Psoas muscle (tissue), 7 donors: ENCODE measurements at regions not wholly inside any gene's neighbourhood (a gene's known extent, or its start where the extent isn't known, plus 50 kb on each side); places are given as distances from the start of the nearest gene placed in this dataset.

Source experiments
- ATAC-seq, 4 donors: fragments of 200-7000 bp; cut with Tn5 transposase; one replicate each; pipeline ENCODE4 v1.9.1; 2020; ENCODE audit warnings: moderate library complexity in 3 of 4, mild to moderate bottlenecking in 2 of 4
- DNase-seq, 2 donors: peaks; one replicate each; pipeline ENCODE4 v3.0.0-alpha.2; 2020
- H3K27ac ChIP-seq: fragments of 200-600 bp; one replicate; pipeline ENCODE4 v1.8.0; 2022
- H3K27me3 ChIP-seq, 3 donors: fragments of 200-600 bp in 1 of 3; one replicate each; pipeline versions ENCODE4 v1.6.1 to v1.8.0; 2013 to 2022; ENCODE audit warnings: low read length in 2 of 3, mild to moderate bottlenecking in 2 of 3, moderate library complexity in 1 of 3; ENCODE audit not compliant: insufficient read depth in 3 of 3
- H3K36me3 ChIP-seq, 2 donors: fragments of 200-600 bp in 1 of 2; one replicate each; pipeline versions ENCODE4 v1.6.1 to v1.8.0; 2013 to 2022; ENCODE audit warnings: low read depth in 1 of 2, mild to moderate bottlenecking in 1 of 2, moderate library complexity in 1 of 2; ENCODE audit not compliant: insufficient read depth in 1 of 2
- H3K4me1 ChIP-seq: fragments of 200-600 bp; one replicate; pipeline ENCODE4 v1.8.0; 2022
- H3K4me3 ChIP-seq: fragments of 200-600 bp; one replicate; pipeline ENCODE4 v1.8.0; 2022; ENCODE audit warnings: mild to moderate bottlenecking
- H3K9me3 ChIP-seq: fragments of 200-600 bp; one replicate; pipeline ENCODE4 v1.8.0; 2022
- WGBS, 3 donors: extraction: QIAGEN DNeasy Blood & Tissue Kit; methylation state at CpG; one replicate each; pipeline versions ENCODE4 v1.1.6 to v1.1.7; 2013; 5-methylcytosine and 5-hydroxymethylcytosine counted together
- intact Hi-C, 2 donors: fragments of 100-400 bp; cut with DNase I; formaldehyde crosslinking; loops; one replicate each; pipeline versions ENCODE4 v1.11.0 to v1.14.2; 2022
- TF ChIP-seq, protein P1 (sequence below): fragments of 200-600 bp; IDR thresholded peaks from one replicate; pipeline ENCODE4 v1.8.0; 2022; ENCODE audit warnings: antibody characterized with exemption
- donor health status: healthy with polysubstance abuse.
- donor health status: DM: no; HTN: no; CAD: no; lungs with moderate emphysema.
- donor health status: Bipolar disorder and iron deficiency.
- donor health status: healthy.
- donor health status: DM: yes; HTN: yes; CAD: no.
- donor health status: DM: no; HTN: no; CAD: no.
- donor health status: DM: yes; HTN: yes; CAD: no.

DNA sequence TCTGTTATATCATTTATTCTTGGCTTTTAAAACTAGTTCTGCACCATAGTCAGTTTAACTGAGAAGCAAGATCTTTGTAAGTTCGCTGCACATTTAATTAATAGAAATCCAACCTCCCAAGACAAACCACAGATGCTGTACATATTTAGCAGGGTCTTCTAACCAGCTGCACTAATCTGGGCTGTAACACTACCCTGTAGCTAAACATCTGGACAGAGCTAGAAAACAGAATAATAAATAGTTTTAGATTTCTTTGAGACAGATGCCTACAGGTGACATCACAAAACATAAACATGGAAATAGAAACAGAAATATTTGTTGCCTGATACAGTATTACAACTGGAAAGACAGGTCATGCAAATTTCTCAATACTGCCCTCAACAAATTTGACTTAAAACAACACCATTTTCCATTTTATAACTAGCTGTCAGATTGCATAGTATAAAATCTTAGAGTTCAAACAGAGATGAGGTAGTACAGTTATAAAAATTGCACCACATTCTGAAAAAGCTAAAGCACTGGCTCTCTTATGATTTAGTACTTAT lies 315.1 kb downstream of the NR4A2 start:
- no peak for ATAC-seq
- Histone ChIP-seq H3K4me3 (no peak overlapping the region), H3K9me3 (no peaks in the 10 kb centered on the region), H3K36me3 (no peaks in the 10 kb centered on the region), H3K27ac (no peak overlapping the region), H3K4me1 (no peaks in the 10 kb centered on the region), H3K27me3 (no peaks in the 10 kb centered on the region)
- intact Hi-C loops = no loop called here
- TF ChIP-seq, protein P1, sequence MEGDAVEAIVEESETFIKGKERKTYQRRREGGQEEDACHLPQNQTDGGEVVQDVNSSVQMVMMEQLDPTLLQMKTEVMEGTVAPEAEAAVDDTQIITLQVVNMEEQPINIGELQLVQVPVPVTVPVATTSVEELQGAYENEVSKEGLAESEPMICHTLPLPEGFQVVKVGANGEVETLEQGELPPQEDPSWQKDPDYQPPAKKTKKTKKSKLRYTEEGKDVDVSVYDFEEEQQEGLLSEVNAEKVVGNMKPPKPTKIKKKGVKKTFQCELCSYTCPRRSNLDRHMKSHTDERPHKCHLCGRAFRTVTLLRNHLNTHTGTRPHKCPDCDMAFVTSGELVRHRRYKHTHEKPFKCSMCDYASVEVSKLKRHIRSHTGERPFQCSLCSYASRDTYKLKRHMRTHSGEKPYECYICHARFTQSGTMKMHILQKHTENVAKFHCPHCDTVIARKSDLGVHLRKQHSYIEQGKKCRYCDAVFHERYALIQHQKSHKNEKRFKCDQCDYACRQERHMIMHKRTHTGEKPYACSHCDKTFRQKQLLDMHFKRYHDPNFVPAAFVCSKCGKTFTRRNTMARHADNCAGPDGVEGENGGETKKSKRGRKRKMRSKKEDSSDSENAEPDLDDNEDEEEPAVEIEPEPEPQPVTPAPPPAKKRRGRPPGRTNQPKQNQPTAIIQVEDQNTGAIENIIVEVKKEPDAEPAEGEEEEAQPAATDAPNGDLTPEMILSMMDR = no peak
- WGBS, 3 donors = 15 to 18% (median 17%) methylated on average over 1 of the region's 1 CpG
- no peak for DNase-seq

DNA sequence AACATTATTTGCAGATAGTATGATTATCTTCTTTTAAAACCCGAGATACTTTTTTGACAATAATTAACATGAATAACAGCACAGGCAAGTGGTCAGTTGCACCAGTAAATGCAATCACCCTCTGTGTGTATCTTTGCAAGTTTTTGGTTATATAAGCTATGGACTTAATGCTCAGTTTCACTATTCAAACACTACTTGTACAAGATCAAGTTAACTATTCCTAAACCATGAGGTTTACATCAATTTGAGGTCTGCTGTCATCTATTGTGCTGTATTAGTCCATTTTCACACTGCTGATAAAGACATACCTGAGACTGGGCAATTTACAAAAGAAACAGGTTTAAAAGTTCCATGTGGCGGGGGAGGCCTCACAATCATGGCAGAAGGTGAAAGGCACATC lies 323.2 kb downstream of the NR4A2 start:
- TF ChIP-seq, protein P1 = no peak
- no peak overlapping the region for H3K27ac ChIP-seq
- ATAC-seq = no peak
- H3K4me3 ChIP-seq = no peak overlapping the region
- no peaks in the 10 kb centered on the region for H3K4me1 ChIP-seq
- H3K9me3 ChIP-seq = no peaks in the 10 kb centered on the region
- 82 to 89% (median 87%) methylated on average over 2 of the region's 2 CpGs for WGBS, 3 donors
- intact Hi-C loops = no loop called here
- DNase-seq = no peak
- H3K36me3 ChIP-seq = no peaks in the 10 kb centered on the region
- H3K27me3 ChIP-seq = no peaks in the 10 kb centered on the region

DNA sequence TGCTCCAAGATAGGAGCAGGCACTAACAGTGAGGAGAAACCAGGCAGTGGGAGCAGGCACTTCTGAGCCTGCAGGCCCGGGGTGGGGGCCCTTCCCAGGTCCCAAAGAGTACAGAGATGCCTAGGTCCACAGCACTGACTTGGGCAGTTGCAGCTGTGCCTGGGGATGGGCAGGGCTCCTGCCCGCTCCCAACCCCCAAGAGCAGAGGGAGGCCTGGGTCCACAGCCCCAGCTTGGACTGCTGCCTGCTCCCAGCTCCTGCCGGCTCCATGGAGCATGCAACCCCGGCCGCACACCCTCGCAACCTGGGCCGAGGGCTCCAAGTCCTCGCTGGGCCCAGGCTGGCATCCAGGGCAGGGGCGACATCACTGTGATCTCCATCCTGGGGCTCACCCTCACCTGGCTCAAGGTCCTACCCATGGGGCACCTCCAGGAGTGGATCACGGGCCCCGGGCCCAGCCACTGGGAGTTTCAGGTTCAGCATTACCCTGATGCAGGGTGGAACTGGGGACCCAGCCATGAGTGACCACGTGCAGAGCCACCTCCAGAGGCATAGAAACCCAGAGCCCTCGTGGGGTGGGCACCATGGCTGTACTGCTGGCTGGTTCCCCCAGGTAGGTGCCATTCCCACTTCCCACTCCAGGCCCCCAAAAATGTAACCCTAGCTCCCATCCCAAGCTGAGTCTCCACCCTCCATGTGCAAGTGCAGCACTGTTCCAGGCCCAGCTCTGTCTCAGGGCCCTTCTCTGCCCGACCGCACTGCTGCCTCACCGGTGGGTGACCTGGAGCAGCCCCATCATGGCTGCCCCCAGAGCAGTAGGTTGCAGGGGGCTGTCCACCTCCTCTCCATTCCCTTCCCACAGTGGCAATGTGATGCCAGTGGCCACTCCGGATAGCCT lies 325.6 kb downstream of the NR4A2 start:
- Histone ChIP-seq H3K4me3 (no peak overlapping the region), H3K27me3 (no peaks in the 10 kb centered on the region), H3K4me1 (no peaks in the 10 kb centered on the region), H3K9me3 (no peaks in the 10 kb centered on the region), H3K27ac (no peak overlapping the region), H3K36me3 (no peaks in the 10 kb centered on the region)
- TF ChIP-seq, protein P1 = no peak
- ATAC-seq (no peak), DNase-seq (peak; percentile 6 to 47)
- intact Hi-C loops = no loop called here
- WGBS, 3 donors = 92 to 93% (median 93%) methylated on average over 16 to 17 of the region's 17 CpGs

DNA sequence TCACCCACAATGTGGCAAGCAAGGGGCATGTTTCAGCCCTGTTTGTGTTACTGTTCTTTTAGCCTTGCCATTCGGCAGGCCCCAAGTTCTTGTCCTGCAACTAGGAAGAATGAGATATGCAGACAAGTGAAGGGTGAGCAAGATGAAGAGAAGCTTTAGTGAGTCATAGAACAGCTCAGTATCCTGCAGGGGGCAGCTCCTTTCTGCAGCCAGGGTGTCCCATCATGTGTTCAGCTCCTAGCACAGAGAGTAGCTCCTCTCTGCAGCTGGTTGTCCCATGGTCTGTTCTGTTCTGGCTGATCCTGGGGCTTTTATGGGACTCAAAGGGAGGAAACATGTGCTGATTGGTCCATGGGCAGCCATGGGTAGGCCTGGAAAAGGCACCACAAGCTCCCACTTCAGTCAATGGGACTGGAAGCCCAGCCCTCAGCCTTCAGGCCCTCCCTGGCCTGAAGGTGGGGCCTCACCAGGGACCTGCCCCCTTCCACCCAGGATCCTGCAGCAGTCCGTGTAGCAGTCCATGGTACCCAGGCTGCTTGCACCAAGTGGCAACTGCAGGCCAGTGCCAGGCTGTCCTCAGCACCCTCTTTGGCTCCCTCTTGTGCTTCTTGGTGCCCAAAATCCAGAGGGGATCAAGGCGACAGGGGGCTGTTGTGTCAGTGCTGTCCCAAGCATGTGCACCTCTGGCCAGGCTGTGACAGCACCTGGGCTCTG lies 326.4 kb downstream of the NR4A2 start:
- H3K4me1 ChIP-seq = no peaks in the 10 kb centered on the region
- intact Hi-C loops = no loop called here
- no peak overlapping the region for H3K4me3 ChIP-seq
- peak in 1 of 2 donors; percentile 36 for DNase-seq
- WGBS, 3 donors = 82 to 94% (median 86%) methylated on average over 2 to 3 of the region's 3 CpGs
- TF ChIP-seq, protein P1 = no peak
- no peaks in the 10 kb centered on the region for H3K9me3 ChIP-seq
- no peak for ATAC-seq
- H3K27ac ChIP-seq = no peak overlapping the region
- no peaks in the 10 kb centered on the region for H3K36me3 ChIP-seq
- H3K27me3 ChIP-seq = no peaks in the 10 kb centered on the region
